Activated CD4-positive, alpha-beta T cell treated with anti-CD3 and anti-CD28 coated beads, Interleukin-2, amount 10 ng/mL, durations not matched to agents 24 days and 14 days (primary cell): ENCODE measurements at regions not wholly inside any gene's neighbourhood (a gene's known extent, or its start where the extent isn't known, plus 50 kb on each side); places are given as distances from the start of the nearest gene placed in this dataset.

ENCODE experiments used
- DNase-seq: peaks from one replicate; pipeline ENCODE4 v3.0.0; 2022
- H3K27ac Mint-ChIP-seq: one replicate; pipeline ENCODE4 v1.8.0; 2022; ENCODE audit warnings: mild to moderate bottlenecking, mixed read lengths
- H3K27me3 Mint-ChIP-seq: one replicate; pipeline ENCODE4 v1.8.0; 2022; ENCODE audit warnings: mixed read lengths
- H3K36me3 Mint-ChIP-seq: one replicate; pipeline ENCODE4 v1.8.0; 2022; ENCODE audit warnings: low read depth, mild to moderate bottlenecking, mixed read lengths
- H3K4me1 Mint-ChIP-seq: one replicate; pipeline ENCODE4 v1.8.0; 2021; ENCODE audit warnings: mixed read lengths
- H3K4me3 Mint-ChIP-seq: one replicate; pipeline ENCODE4 v1.8.0; 2022; ENCODE audit warnings: mild to moderate bottlenecking, moderate library complexity, mixed read lengths
- H3K9me3 Mint-ChIP-seq: one replicate; pipeline ENCODE4 v1.8.0; 2021; ENCODE audit warnings: mixed read lengths
- intact Hi-C: fragments of 100-400 bp; cut with micrococcal nuclease; formaldehyde crosslinking; loops from one replicate; pipeline ENCODE4 v1.15.1; 2023

DNA sequence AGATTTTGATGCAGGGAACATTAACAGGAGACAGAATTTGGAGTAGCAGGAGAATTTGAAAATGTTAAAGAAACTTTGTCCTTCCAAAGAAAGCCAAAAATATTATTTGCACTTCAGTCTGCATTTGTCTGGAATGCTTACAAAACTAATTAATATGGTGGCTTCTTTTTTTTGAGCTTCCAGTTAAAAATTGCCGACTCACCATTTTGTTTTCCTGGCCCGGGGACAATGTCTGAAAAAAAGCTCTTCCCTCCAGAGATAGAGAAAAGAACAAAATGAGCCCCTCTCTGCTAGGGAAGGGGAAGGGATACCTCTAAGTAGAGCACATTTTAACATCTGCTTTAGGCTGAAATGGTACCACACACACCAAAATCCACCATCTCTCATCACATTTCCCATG, 360.8 kb downstream of the SOX9 start:
- Mint-ChIP-seq H3K27ac (no peak overlapping the region), H3K36me3 (no peaks in the 10 kb centered on the region), H3K4me1 (no peaks in the 10 kb centered on the region), H3K4me3 (no peak overlapping the region), H3K9me3 (no peaks in the 10 kb centered on the region), H3K27me3 (no peaks in the 10 kb centered on the region)
- no peak for DNase-seq
- intact Hi-C loops, result no loop called here

DNA sequence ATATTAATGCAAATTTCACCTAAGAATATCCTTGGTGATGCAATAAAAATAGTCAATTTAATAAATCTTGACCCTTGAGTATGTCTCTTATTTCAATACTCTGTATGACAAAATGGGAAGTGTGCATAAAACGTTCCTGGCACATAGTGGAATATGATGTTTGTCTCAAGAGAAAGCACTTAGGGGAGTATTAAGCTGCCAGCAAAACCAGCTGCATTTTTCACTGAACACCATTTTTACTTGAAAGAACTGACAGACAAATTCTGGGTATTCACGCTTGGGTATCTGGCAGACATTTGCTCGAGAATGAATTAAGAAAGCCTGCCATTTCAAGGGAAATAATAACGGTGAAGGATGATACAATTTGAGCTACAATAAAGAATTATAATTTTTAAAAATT, 364.8 kb downstream of the SOX9 start:
- H3K27me3 Mint-ChIP-seq, result peaks cover 4% of the 10 kb centered on the region
- no peak overlapping the region for H3K4me3 Mint-ChIP-seq

GRCh38 chr17:72486806-72487205, 366.0 kb downstream of the SOX9 start:
- Mint-ChIP-seq H3K36me3 (no peaks in the 10 kb centered on the region), H3K9me3 (no peaks in the 10 kb centered on the region), H3K4me3 (no peak overlapping the region), H3K4me1 (no peaks in the 10 kb centered on the region), H3K27me3 (peaks cover 4% of the 10 kb centered on the region), H3K27ac (no peak overlapping the region)
- intact Hi-C loops, result no loop called here
- no peak for DNase-seq

More for the DNA sequence above, 364.8 kb downstream of the SOX9 start:
- Mint-ChIP-seq H3K27ac (no peak overlapping the region), H3K9me3 (no peaks in the 10 kb centered on the region), H3K36me3 (no peaks in the 10 kb centered on the region), H3K4me1 (no peaks in the 10 kb centered on the region)
- intact Hi-C loops, result no loop called here
- DNase-seq, result no peak

GRCh38 chr17:72487731-72488494, 367.1 kb downstream of the SOX9 start:
- no peaks in the 10 kb centered on the region for H3K36me3 Mint-ChIP-seq
- DNase-seq, result no peak
- no peak overlapping the region for H3K27ac Mint-ChIP-seq
- peaks cover 4% of the 10 kb centered on the region for H3K27me3 Mint-ChIP-seq
- no peak overlapping the region for H3K4me3 Mint-ChIP-seq
- H3K9me3 Mint-ChIP-seq, result no peaks in the 10 kb centered on the region
- intact Hi-C loops, result no loop called here
- H3K4me1 Mint-ChIP-seq, result no peaks in the 10 kb centered on the region

GRCh38 chr17:72488555-72489271, 367.9 kb downstream of the SOX9 start:
- no peaks in the 10 kb centered on the region for H3K9me3 Mint-ChIP-seq
- DNase-seq, result no peak
- H3K36me3 Mint-ChIP-seq, result no peaks in the 10 kb centered on the region
- no peak overlapping the region for H3K4me3 Mint-ChIP-seq
- no peaks in the 10 kb centered on the region for H3K4me1 Mint-ChIP-seq
- intact Hi-C loops, result no loop called here
- H3K27me3 Mint-ChIP-seq, result peaks cover 4% of the 10 kb centered on the region
- H3K27ac Mint-ChIP-seq, result no peak overlapping the region

- no peaks in the 10 kb centered on the region for H3K9me3 Mint-ChIP-seq
Observed at GRCh38 chr17:72489272-72489641, 368.4 kb downstream of the SOX9 start.

DNA sequence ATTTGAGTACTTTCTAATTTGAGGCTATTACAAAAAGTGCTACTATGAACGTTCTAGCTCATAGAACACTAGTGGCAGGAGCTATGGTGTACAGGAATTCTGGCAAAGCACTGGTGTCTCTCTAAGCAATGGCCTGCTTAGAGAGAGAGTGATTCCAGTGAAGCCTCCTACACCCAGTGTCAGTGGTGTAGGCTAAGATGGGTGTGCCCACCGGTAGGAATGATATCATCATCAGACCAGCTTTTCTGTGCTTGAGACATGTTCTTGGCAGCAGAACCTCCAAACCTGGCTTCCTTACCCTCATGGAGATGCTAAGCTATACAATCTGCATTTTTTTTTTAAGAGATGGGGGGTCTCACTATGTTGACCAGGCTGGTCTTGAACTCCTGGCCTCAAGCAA, 370.3 kb downstream of the SOX9 start:
- H3K4me3 Mint-ChIP-seq, result no peak overlapping the region
- no peak overlapping the region for H3K27ac Mint-ChIP-seq
- no peak for DNase-seq
- H3K4me1 Mint-ChIP-seq, result no peaks in the 10 kb centered on the region
- no peaks in the 10 kb centered on the region for H3K9me3 Mint-ChIP-seq
- intact Hi-C loops, result no loop called here
- H3K36me3 Mint-ChIP-seq, result no peaks in the 10 kb centered on the region
- H3K27me3 Mint-ChIP-seq, result peaks cover 4% of the 10 kb centered on the region

More at GRCh38 chr17:72489272-72489641, 368.4 kb downstream of the SOX9 start:
- Mint-ChIP-seq H3K4me3 (no peak overlapping the region), H3K27ac (no peak overlapping the region), H3K27me3 (peaks cover 4% of the 10 kb centered on the region), H3K36me3 (no peaks in the 10 kb centered on the region), H3K4me1 (no peaks in the 10 kb centered on the region)
- intact Hi-C loops, result no loop called here
- no peak for DNase-seq

DNA sequence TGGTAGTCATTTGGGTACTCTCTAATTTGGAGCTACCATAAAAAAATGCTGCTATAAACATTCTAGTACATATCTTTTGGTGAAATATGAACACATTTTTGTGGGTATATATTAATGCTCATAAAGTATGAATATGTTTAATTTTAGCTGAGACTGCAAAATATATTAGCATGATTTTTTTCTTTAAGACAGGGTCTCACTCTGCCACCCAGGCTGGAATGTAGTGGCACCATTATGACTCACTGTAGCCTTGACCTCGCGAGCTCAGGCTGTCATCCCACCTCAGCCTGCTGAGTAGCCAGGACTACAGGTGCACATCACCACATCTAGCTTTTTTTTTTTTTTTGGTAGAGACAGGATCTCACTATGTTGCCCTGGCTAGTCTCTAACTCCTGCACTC, 371.7 kb downstream of the SOX9 start:
- no peaks in the 10 kb centered on the region for H3K9me3 Mint-ChIP-seq
- peaks cover 4% of the 10 kb centered on the region for H3K27me3 Mint-ChIP-seq
- intact Hi-C loops, result no loop called here

GRCh38 chr17:72492941-72493340, 372.1 kb downstream of the SOX9 start:
- no peaks in the 10 kb centered on the region for H3K36me3 Mint-ChIP-seq
- no peaks in the 10 kb centered on the region for H3K4me1 Mint-ChIP-seq
- intact Hi-C loops, result no loop called here
- H3K4me3 Mint-ChIP-seq, result no peak overlapping the region
- peaks cover 4% of the 10 kb centered on the region for H3K27me3 Mint-ChIP-seq
- no peak overlapping the region for H3K27ac Mint-ChIP-seq
- no peaks in the 10 kb centered on the region for H3K9me3 Mint-ChIP-seq
- no peak for DNase-seq

More for the DNA sequence above, 371.7 kb downstream of the SOX9 start:
- no peak for DNase-seq
- Mint-ChIP-seq H3K27ac (no peak overlapping the region), H3K36me3 (no peaks in the 10 kb centered on the region), H3K4me3 (no peak overlapping the region), H3K4me1 (no peaks in the 10 kb centered on the region)

DNA sequence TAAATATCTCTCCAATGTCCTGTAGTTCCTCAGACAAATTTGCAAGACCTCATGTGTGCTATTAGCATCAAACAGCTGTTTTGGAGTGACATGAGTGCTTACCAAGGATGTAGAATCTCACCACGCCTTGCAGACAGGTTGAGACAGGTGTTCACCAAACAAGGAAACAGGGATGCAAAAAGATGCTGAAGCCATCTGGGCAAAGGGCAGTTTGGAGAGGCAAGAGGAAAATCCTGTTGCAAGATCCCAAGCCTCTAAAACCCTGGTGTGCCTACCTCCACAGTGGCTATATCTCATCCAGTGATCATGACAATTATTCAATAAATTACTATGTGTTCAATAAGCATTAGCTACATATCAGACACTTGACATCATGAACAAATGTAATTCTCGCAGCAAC, 373.7 kb downstream of the SOX9 start:
- DNase-seq, result no peak
- no peaks in the 10 kb centered on the region for H3K4me1 Mint-ChIP-seq
- no peak overlapping the region for H3K4me3 Mint-ChIP-seq
- H3K27me3 Mint-ChIP-seq, result no peaks in the 10 kb centered on the region
- H3K36me3 Mint-ChIP-seq, result no peaks in the 10 kb centered on the region
- H3K9me3 Mint-ChIP-seq, result no peaks in the 10 kb centered on the region
- no peak overlapping the region for H3K27ac Mint-ChIP-seq
- intact Hi-C loops, result no loop called here

DNA sequence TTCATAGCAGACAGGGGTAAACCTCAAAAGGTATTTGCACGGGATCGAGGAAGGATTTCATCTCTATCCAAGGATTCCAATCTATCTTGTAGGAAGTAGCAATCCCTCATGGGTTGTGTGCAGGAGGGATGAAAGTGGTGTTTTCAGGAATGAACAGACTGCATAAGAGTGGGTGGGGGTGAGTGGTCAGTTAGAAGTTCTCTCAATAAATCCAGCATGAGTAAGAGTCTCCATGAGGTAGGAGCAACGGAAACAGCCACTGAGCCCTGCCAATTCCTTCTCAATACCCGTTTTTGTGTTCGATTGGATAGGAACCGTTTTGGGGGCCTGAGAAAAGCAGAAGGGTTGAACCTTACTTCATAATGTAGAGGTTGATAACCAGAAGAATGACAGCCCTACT, 375.6 kb downstream of the SOX9 start:
- no peak for DNase-seq
- Mint-ChIP-seq H3K4me3 (no peak overlapping the region), H3K4me1 (no peaks in the 10 kb centered on the region), H3K36me3 (no peaks in the 10 kb centered on the region), H3K9me3 (peaks cover 4% of the 10 kb centered on the region), H3K27me3 (no peaks in the 10 kb centered on the region), H3K27ac (no peak overlapping the region)
- intact Hi-C loops, result no loop called here

- intact Hi-C loops, result no loop called here
- Mint-ChIP-seq H3K4me1 (no peaks in the 10 kb centered on the region), H3K4me3 (no peak overlapping the region), H3K27ac (no peak overlapping the region), H3K36me3 (no peaks in the 10 kb centered on the region), H3K27me3 (no peaks in the 10 kb centered on the region), H3K9me3 (peaks cover 4% of the 10 kb centered on the region)
- no peak for DNase-seq
Observed at GRCh38 chr17:72497915-72498314, 377.1 kb downstream of the SOX9 start.

GRCh38 chr17:72498364-72499210, 377.8 kb downstream of the SOX9 start:
- no peak overlapping the region for H3K4me3 Mint-ChIP-seq
- intact Hi-C loops, result no loop called here
- no peak for DNase-seq
- H3K4me1 Mint-ChIP-seq, result no peaks in the 10 kb centered on the region
- H3K36me3 Mint-ChIP-seq, result no peaks in the 10 kb centered on the region
- no peak overlapping the region for H3K27ac Mint-ChIP-seq
- H3K27me3 Mint-ChIP-seq, result no peaks in the 10 kb centered on the region
- peaks cover 4% of the 10 kb centered on the region for H3K9me3 Mint-ChIP-seq
